ENCODE measurements at regions not wholly inside any gene's neighbourhood (a gene's known extent, or its start where the extent isn't known, plus 50 kb on each side); places are given as distances from the start of the nearest gene placed in this dataset.

- ChIA-PET CTCF (no interaction called here), POLR2A (no interaction called here)
- Histone ChIP-seq H3K27ac (no peak overlapping the region), H3K4me2 (no peak overlapping the region), H3K9me3 (no peaks in the 10 kb centered on the region), H3K4me3 (no peak overlapping the region), H3K4me1 (no peaks in the 10 kb centered on the region)
- FAIRE-seq (no peak), DNase-seq (ENCODE audit: low read depth in 1 of 2, low spot score in 1 of 2) (no peak), ATAC-seq (no peak)
- TF ChIP-seq ZC3H11A (IDR thresholded peaks at IDR 0.05): no peak
- no peak for TF ChIP-seq TFCP2L1 (CRISPR knock-in tag; IDR thresholded peaks at IDR 0.05)
- no peak for TF ChIP-seq BCL3 (IDR thresholded peaks at IDR 0.05)
- TF ChIP-seq E2F6 (IDR thresholded peaks at IDR 0.05; ENCODE audit: borderline replicate concordance, low read depth): no peak
- no peak for TF ChIP-seq NFE2L2 (conservative IDR thresholded peaks at IDR 0.05; ENCODE audit: low read length)
- no peak for TF ChIP-seq FOSL2 (IDR thresholded peaks at IDR 0.05)
- TF ChIP-seq FOSL2 (CRISPR knock-in tag; IDR thresholded peaks at IDR 0.05): no peak
- no peak for TF ChIP-seq PBX3 (IDR thresholded peaks at IDR 0.05)
- TF ChIP-seq ELK1 (IDR thresholded peaks at IDR 0.05; ENCODE audit: low read depth, low read length): no peak
- no peak for TF ChIP-seq KDM5A (IDR thresholded peaks at IDR 0.05)
- TF ChIP-seq ATOH8 (CRISPR knock-in tag; IDR thresholded peaks at IDR 0.05; ENCODE audit: low read depth): no peak
- no peak for TF ChIP-seq MAX (IDR thresholded peaks at IDR 0.05)
- TF ChIP-seq MAZ (IDR thresholded peaks at IDR 0.05; ENCODE audit: borderline replicate concordance, low read depth, low read length): no peak
- WGBS (ENCODE audit: missing lambda C conversion rate): 0% methylated on average over 1 of the region's 1 CpG
Measured at GRCh38 chr1:90174246-90174645, 179.3 kb downstream of the ZNF326 start.

- WGBS (ENCODE audit: missing lambda C conversion rate): 2% methylated on average over 3 of the region's 3 CpGs
- TF ChIP-seq REST (IDR thresholded peaks at IDR 0.05) (no peak), FOSL2 (IDR thresholded peaks at IDR 0.05) (no peak), FOSL2 (CRISPR knock-in tag; IDR thresholded peaks at IDR 0.05) (no peak)
- no peak overlapping the region for H3K4me2 ChIP-seq
- no peaks in the 10 kb centered on the region for H3K9me3 ChIP-seq
- DNase-seq (ENCODE audit: low read depth in 1 of 2, low spot score in 1 of 2) (no peak), ATAC-seq (no peak), FAIRE-seq (no peak)
- CTCF ChIA-PET: no interaction called here
- H3K4me1 ChIP-seq: no peaks in the 10 kb centered on the region
- POLR2A ChIA-PET: no interaction called here
- H3K27ac ChIP-seq: no peak overlapping the region
- H3K4me3 ChIP-seq: no peak overlapping the region
Measured at GRCh38 chr1:90162216-90162615, 167.3 kb downstream of the ZNF326 start.

GRCh38 chr1:90161625-90162024, 166.7 kb downstream of the ZNF326 start:
- TF ChIP-seq CEBPB (IDR thresholded peaks at IDR 0.05) (no peak), ZC3H11A (IDR thresholded peaks at IDR 0.05) (no peak), KDM5A (IDR thresholded peaks at IDR 0.05) (no peak), CBX8 (IDR thresholded peaks at IDR 0.05) (no peak), FOSL2 (IDR thresholded peaks at IDR 0.05) (no peak), FOSL2 (CRISPR knock-in tag; IDR thresholded peaks at IDR 0.05) (no peak), POLR2A (IDR thresholded peaks at IDR 0.05; ENCODE audit: low read length) (no peak), HOXA7 (CRISPR knock-in tag; IDR thresholded peaks at IDR 0.05) (no peak), ZNF302 (CRISPR knock-in tag; IDR thresholded peaks at IDR 0.05) (no peak), HOXB5 (CRISPR knock-in tag; IDR thresholded peaks at IDR 0.05) (no peak)
- POLR2A ChIA-PET: no interaction called here
- DNase-seq (ENCODE audit: low read depth in 1 of 2, low spot score in 1 of 2): no peak
- Histone ChIP-seq H3K4me1 (no peaks in the 10 kb centered on the region), H3K4me2 (no peak overlapping the region), H3K9me3 (no peaks in the 10 kb centered on the region), H3K27ac (no peak overlapping the region), H3K4me3 (no peak overlapping the region)
- no peak for FAIRE-seq
- CTCF ChIA-PET: no interaction called here
- ATAC-seq: no peak
- WGBS (ENCODE audit: missing lambda C conversion rate): 6% methylated on average over 1 of the region's 1 CpG
